ENCODE measurements at regions not wholly inside any gene's neighbourhood (a gene's known extent, or its start where the extent isn't known, plus 50 kb on each side); places are given as distances from the start of the nearest gene placed in this dataset.

DNA sequence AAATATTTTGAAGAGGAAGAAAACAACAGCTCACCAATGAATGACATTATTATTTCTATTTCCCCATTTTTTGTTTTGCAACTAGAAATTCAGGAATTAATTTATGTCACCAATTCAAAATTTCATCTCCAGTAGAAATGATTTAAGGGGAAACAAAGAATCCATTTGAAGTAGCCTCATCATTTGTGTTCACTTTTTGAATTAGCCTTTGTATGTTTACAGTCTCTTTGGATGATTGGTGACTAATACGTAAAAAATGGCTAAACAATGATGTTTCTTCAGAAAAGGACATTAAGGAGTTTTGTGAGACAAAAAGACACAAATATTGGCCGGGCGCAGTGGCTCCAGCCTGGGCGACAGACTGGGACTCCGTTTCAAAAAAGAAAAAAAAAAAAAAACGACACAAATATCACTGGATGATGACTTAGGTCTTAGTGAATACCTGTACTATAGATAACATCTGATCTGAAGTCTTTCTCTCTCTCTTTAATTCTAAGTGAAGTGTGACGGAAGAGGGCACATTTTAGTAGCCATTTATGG, 313.2 kb downstream of the PIK3C3 start:
- DNase-seq (ENCODE audit: low read depth) = no peak

GRCh38 chr18:42268798-42269197, 313.8 kb downstream of the PIK3C3 start:
- DNase-seq (ENCODE audit: low read depth) = no peak

- DNase-seq (ENCODE audit: low read depth) = no peak
These were observed 316.8 kb downstream of the PIK3C3 start for GRCh38 chr18:42271647-42272414.

DNA sequence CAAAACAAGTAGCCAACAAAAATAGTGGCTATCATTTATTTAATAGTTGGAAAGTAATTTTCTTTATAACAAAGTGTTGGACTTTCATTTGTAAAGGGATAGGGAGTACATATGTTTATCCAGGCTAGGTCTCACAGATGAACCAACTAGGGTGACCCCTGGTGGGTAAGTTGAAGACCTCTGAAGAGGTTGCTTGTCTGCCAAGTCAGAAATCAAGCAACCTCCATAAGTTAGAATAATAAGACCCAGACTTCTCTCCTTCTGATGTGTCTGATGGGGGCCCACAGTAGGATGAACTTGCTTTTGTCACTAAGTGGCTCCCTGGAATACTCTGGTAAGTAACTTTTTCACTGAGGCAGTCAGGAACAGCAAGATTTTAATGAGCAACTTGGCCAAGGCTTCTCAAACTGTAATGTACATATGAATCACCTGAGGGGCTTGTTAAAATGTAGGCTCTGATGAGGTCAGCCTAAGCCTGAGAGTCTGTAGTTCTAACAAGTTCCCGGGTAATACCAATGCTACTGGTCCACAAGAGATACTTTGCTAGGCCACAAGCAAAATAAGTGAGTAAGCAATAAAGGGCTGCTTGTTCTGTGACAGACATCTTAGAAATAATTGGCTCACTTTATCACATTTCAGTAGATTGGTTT, 319.6 kb downstream of the PIK3C3 start:
- DNase-seq (ENCODE audit: low read depth) = no peak

- DNase-seq (ENCODE audit: low read depth) = no peak
These were observed 320.1 kb downstream of the PIK3C3 start for GRCh38 chr18:42275138-42275535.

DNA sequence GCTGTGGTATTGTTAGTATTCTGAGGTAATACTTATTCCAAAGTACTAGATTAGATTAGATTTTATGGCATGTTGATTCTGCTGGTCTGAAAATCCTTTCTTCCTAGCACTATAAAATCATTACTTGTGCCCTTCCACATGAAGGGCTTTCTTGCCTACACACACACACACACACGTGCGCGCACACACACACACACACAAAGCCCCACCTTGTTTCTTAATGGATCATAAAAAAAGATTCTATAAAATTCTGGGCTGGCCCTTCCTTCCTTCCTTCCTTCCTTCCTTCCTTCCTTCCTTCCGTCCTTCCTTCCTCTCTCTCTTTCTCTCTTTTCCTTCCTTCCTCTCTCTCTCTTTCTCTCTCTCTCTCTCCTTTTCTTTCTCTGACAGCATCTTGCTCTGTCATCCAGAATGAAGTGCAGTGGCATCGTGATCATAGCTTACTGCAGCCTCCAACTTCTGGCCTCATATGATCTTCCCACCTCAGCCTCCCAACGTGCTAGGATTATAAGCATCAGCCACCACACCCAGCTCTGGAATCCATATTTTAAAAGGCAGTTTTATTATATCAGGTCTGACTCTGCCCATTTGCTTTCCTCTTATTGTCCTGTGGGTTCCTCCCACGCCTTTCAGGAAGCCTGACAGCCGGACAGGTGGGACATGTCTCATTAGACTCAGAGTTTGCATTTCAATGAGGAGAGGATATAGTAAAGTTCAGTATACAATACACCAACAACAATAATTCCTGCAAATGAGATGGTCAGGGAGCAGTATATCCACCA, 321.1 kb downstream of the PIK3C3 start:
- no peak for DNase-seq (ENCODE audit: low read depth)

- DNase-seq (ENCODE audit: low read depth) = no peak
These were observed 326.1 kb downstream of the PIK3C3 start for GRCh38 chr18:42281124-42281523.

DNA sequence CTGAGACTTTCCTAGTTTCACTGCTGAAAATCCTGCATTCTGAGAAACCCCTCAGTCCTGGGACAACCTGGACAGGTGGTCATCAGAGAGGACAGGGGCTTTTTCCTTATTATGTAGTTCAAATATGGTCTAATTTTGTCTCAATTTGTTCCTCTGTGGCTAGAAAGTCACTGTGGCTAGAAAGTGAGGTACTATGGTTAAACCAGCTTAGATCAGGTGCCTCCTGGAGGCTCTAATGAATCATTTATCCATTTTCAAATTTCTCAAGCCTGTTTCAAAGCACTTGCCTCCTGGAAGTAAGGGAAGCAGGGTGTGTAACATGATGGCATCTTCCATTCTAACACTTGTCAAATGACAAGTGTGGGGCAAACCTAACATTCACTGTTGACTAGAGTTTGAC, 326.8 kb downstream of the PIK3C3 start:
- DNase-seq (ENCODE audit: low read depth) = no peak

GRCh38 chr18:42287047-42287446, 332.0 kb downstream of the PIK3C3 start:
- DNase-seq (ENCODE audit: low read depth) = no peak

DNA sequence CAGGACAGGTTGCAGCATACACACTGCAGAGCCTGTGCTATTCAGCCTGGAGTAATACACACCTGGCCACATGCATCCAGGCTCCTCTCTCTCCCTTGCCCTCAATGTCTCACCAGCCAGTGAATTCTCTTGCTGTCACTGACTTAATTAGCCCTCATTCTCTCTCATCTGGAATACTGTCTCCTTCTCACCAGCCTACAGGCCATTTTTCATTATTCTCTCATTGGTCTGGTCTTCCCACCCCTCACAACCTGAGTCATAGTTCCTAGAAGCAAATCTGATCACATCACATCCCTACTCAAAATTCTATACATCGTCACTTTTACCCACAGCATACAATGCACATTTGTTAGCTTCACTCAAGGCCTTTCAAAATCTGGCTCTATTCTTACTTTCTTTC, 333.1 kb downstream of the PIK3C3 start:
- DNase-seq (ENCODE audit: low read depth) = no peak

DNA sequence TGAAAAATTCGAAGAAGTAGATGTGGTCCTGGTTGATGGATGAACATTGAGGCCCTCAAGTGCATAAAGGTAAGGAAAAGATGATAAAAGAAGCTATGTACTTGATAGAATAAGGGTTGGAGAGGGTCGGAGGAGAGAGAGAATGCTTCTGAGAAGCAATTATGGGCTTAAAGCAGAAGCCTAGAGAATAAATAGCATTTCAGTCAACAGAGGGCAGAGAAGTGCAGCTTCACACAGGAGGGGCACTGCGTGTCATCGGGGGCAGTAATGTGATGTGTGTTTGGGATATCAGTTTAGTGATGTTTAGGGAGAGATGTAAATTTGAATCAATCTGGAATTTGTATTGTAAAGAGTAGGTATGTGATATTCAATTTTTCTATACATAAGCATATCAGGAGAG, 334.5 kb downstream of the PIK3C3 start:
- no peak for DNase-seq (ENCODE audit: low read depth)

DNA sequence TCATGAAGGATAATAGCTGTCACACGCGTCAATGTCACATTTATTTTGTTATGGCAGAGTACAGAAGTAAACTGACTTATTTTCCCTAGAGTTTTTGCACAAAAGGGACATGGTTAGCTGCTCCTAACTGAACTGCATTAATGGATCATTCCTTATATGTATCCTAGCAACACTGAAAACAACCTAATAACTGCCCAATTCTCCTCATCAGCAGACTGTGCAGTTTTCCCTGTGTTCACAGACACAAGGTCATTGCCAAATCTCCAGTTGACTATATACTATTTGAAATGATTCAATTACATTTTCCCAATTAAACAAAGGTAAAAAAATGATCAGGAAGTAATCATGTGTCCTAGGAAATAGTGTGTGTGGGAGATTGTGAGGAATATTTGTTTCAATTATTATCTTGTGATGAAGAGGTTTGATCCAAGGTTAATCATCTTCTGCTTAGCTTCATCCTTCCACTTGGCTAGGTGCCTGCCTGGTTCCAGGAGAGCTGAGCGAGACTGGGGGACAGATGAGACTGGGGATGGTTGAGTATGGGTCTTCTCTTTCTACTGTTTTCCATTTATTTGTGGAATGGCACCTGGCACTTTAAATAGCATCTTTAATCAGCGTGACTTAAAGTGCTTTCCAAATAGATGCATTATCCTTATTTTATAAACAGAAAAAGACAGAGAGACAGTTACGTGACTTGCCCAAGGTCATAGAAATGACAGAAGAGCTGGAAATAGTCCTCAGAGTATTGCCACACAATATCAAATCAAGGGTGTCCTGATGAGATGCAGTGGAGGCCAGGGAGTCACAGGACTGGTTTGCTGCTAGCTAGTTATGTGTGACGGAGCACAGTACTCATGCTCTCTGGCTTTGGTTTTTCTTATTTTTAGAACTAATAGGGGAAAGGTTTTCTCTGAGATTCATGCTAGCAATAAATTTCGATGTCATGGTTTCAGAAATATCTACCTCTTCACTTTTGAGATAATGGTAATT, 335.6 kb downstream of the PIK3C3 start:
- no peak for DNase-seq (ENCODE audit: low read depth)

DNA sequence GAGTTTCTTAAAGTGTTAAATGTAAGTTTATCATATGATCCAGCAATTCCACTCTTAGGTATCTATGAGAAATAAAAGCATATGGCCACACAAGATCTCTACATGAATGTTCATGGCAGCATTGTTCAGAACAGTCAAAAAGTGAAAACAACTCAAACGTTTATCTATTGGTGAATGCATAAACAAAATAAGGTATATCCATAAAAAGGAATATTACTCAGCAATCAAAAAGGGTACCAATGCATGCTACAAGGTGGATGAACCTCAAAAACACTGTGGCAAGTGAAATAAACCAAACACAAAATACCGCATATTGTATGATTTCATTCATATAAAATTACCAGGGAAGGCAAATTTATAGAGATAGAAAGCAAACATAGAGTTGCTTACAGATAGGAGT, 337.6 kb downstream of the PIK3C3 start:
- no peak for DNase-seq (ENCODE audit: low read depth)

DNA sequence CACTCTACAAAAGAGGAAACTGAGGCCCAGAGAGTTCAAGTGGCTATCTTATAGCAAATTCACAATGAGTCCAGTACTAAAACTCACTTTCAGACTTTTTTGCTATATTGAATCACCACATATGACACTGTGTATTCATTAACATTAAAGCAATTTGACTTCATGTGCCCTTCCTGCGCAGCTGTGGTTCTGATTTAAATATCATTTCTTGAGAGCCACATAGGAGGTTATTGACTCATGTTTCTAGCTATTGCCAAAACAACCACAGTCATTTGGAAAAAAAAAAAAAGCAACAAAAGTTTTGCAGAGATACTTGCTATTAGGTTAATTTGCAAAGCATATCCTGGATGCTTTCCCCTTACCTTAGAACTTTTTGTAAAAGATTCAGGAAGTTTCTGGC, 341.2 kb downstream of the PIK3C3 start:
- no peak for DNase-seq (ENCODE audit: low read depth)

DNA sequence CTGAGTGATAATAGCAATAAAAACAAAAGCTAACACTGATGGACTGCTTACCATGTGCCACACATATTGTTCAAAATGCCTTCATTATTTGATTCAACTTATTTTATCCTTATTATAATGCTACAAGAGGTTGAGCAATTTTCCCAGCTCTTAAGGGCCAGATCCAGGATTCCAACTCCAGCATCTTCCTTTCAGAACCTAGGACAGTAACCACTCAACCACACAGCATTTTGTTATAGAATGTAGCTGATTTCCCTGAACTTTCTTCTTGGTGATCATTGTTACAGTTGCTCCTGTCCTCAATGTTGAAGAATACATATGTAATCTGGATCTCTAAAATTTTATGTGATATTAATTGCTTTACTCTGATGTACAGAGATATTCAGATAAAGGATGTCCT, 341.7 kb downstream of the PIK3C3 start:
- no peak for DNase-seq (ENCODE audit: low read depth)

DNA sequence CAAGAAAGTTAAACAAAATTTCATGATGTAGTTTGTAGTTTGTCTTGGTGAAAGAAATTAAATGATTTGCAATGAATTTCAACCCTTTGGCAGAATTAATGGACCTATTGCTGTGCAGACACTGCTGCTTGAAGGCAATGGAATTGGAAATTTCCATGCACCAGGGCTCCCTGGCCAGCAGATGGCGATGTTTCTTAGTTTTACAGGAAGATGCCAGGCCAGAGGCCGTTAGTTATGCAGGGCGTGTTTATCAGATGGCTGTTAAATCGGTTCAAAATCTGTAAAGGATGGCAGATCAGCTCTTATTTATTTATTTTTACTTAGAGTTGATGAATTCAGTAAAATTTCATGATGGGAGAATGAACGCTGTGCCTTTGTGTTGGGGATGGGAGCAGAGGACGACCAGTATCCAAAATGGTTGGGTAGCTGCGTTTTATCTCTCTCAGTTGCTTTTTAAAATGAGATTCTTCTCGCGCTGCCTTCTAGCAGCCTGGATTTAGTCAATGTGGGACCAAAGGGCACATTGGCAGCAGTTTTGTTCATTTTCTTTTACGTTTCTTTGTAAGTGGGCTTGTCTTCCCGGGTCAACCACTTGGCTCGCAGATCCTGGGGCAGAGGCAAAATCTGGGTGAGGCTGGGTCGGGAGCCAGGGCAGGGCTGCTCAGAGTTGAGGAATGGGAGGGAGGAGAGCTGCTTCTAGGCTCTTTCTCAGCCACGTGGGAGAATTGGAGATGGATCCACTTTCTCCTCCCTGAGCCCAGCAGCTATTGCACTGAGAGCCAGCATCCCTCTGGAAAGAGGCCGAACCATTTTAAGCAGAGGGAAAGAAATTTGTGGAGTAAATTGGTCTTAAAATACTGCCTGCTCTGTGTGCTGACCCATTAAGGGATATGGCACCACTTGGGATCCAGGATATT, 344.0 kb downstream of the PIK3C3 start:
- DNase-seq (ENCODE audit: low read depth) = peak; percentile 62

DNA sequence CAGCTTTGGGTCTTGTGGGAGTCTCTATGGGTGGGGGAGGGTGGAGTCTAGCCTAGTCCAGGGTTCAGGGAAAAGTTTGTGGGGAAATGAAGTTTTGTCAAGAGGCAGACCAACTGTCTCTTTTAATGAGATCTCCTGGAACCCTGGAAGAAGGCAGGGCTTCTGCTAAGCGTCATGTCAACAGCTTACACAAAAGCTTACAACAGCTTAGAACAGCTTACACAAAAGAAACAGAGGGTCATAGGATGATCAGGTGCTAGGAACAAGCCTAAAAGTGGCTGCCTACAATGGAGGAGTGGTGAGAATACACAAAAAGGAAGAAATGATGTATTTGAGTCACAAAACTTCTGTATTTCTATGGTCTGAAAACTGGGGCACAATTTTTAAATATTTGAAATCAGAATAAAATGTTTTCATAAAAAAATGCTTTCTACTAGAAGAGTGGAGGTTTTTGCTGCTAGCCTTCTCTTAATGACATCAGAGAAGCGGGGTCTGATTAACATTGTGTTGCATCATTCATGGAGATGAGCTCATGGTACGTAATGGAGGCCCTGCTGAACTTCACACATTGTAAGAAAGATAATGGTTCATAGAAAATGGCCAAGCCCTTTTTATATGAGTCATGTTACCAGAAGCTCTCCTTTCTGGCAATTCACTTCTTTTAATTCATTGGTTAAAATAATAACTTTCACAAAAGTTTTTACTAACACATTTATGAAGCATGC, 351.0 kb downstream of the PIK3C3 start:
- no peak for DNase-seq (ENCODE audit: low read depth)

- no peak for DNase-seq (ENCODE audit: low read depth)
These were observed 351.6 kb downstream of the PIK3C3 start for GRCh38 chr18:42306594-42306980.

DNA sequence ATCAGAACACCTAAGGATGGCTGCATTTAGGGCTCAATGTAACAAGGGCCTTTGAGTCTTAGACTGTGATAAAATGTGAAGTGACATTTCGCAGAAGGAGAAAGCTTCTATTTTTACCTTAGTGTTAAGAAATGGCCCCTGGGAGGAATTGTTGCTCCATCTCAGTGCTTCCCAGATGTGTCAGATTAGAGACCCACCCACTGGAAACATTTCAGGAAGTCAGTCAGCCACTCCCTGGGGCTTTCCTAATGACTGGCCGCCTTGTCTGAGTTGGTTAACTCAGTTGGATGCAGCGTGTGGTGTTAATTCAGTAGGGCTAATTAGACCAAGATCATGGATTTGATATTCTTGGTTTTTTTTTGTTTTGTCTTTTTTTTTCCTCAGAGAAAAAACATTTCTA, 355.9 kb downstream of the PIK3C3 start:
- DNase-seq (ENCODE audit: low read depth) = peak; percentile 2

- no peak for DNase-seq (ENCODE audit: low read depth)
These were observed 371.7 kb downstream of the PIK3C3 start for GRCh38 chr18:42326752-42327151.
